Epithelial cell of proximal tubule (primary cell): ENCODE measurements at regions not wholly inside any gene's neighbourhood (a gene's known extent, or its start where the extent isn't known, plus 50 kb on each side); places are given as distances from the start of the nearest gene placed in this dataset.
A peak's percentile ranks its signal among the peaks of the same experiment; 100 is the strongest.

Experiments
- DNase-seq: peaks from one replicate; pipeline ENCODE4 v3.0.0-alpha.2; 2011; ENCODE audit warnings: low read depth
- H3K4me3 ChIP-seq: 2 replicates; pipeline ENCODE4 v1.5.1; 2011; ENCODE audit warnings: low read depth, mild to moderate bottlenecking, low read length
- CTCF ChIP-seq: conservative IDR thresholded peaks from 2 replicates; pipeline ENCODE4 v1.5.1; 2012; ENCODE audit warnings: low read depth, mild to moderate bottlenecking, low read length

- peak; percentile 76 for TF ChIP-seq CTCF
- H3K4me3 ChIP-seq, result no peak overlapping the region
- DNase-seq, result no peak
Observed at GRCh38 chr12:19757317-19757877, 318.1 kb downstream of the AEBP2 start.

GRCh38 chr12:19759227-19759626, 319.9 kb downstream of the AEBP2 start:
- no peak overlapping the region for H3K4me3 ChIP-seq
- no peak for TF ChIP-seq CTCF
- no peak for DNase-seq

GRCh38 chr12:19760611-19761010, 321.3 kb downstream of the AEBP2 start:
- H3K4me3 ChIP-seq, result no peak overlapping the region
- no peak for TF ChIP-seq CTCF

GRCh38 chr12:19761463-19761862, 322.2 kb downstream of the AEBP2 start:
- no peak overlapping the region for H3K4me3 ChIP-seq
- DNase-seq, result no peak
- TF ChIP-seq CTCF, result no peak

More at GRCh38 chr12:19760611-19761010, 321.3 kb downstream of the AEBP2 start:
- no peak for DNase-seq

GRCh38 chr12:19763488-19763887, 324.2 kb downstream of the AEBP2 start:
- DNase-seq, result no peak
- no peak overlapping the region for H3K4me3 ChIP-seq
- TF ChIP-seq CTCF, result no peak

- no peak overlapping the region for H3K4me3 ChIP-seq
- no peak for DNase-seq
- no peak for TF ChIP-seq CTCF
Observed at GRCh38 chr12:19764408-19764807, 325.1 kb downstream of the AEBP2 start.

- no peak overlapping the region for H3K4me3 ChIP-seq
- DNase-seq, result no peak
- TF ChIP-seq CTCF, result no peak
Observed at GRCh38 chr12:19771858-19772257, 332.6 kb downstream of the AEBP2 start.
